SU-DHL-6 (cell line): ENCODE measurements at regions not wholly inside any gene's neighbourhood (a gene's known extent, or its start where the extent isn't known, plus 50 kb on each side); places are given as distances from the start of the nearest gene placed in this dataset.

ENCODE experiments used
- CTCF ChIP-seq: fragments of 200-600 bp; sonication (generic); IDR thresholded peaks from one replicate; pipeline ENCODE4 v1.5.1; 2017; ENCODE audit warnings: antibody characterized with exemption, mild to moderate bottlenecking, low read length, moderate library complexity; ENCODE audit not compliant: insufficient read depth, poor library complexity, severe bottlenecking
- EZH2phosphoT487 ChIP-seq: fragments of 200-600 bp; sonication (generic), shearing (Covaris generic); conservative IDR thresholded peaks from 2 replicates; pipeline ENCODE4 v1.6.1; 2018; ENCODE audit warnings: mild to moderate bottlenecking, antibody characterized with exemption, low read length, moderate library complexity, mixed read lengths

- TF ChIP-seq CTCF (no peak), EZH2phosphoT487 (no peak)
These were observed 305.2 kb downstream of the ETAA1 start for GRCh38 chr2:67702284-67702683.
